ENCODE measurements at regions not wholly inside any gene's neighbourhood (a gene's known extent, or its start where the extent isn't known, plus 50 kb on each side); places are given as distances from the start of the nearest gene placed in this dataset.

GRCh38 chr4:33086331-33086925, 2366.3 kb downstream of the PCDH7 start:
- H3K4me1 ChIP-seq: no peaks in the 10 kb centered on the region
- ChIA-PET CTCF (no interaction called here), POLR2A (no interaction called here)
- H3K9me3 ChIP-seq: no peaks in the 10 kb centered on the region
- TF ChIP-seq HOXB13 (CRISPR knock-in tag; IDR thresholded peaks at IDR 0.05; ENCODE audit: low read depth) (no peak), SMC3 (IDR thresholded peaks at IDR 0.05) (no peak)
- 9% methylated on average over 2 of the region's 2 CpGs for WGBS (ENCODE audit: missing lambda C conversion rate)
- no peak overlapping the region for H3K4me2 ChIP-seq
- ATAC-seq (no peak), FAIRE-seq (no peak), DNase-seq (ENCODE audit: low read depth in 1 of 2, low spot score in 1 of 2) (no peak)
- H3K27ac ChIP-seq: no peak overlapping the region
- H3K4me3 ChIP-seq: no peak overlapping the region

- ATAC-seq (no peak), FAIRE-seq (no peak), DNase-seq (ENCODE audit: low read depth in 1 of 2, low spot score in 1 of 2) (no peak)
- no peak overlapping the region for H3K4me3 ChIP-seq
- H3K27ac ChIP-seq: no peak overlapping the region
- H3K9me3 ChIP-seq: no peaks in the 10 kb centered on the region
- H3K4me1 ChIP-seq: no peaks in the 10 kb centered on the region
- 20% methylated on average over 2 of the region's 2 CpGs for WGBS (ENCODE audit: missing lambda C conversion rate)
- POLR2A ChIA-PET: no interaction called here
- CTCF ChIA-PET: no interaction called here
- no peak overlapping the region for H3K4me2 ChIP-seq
- TF ChIP-seq RARB (CRISPR knock-in tag; IDR thresholded peaks at IDR 0.05) (no peak), BHLHE40 (IDR thresholded peaks at IDR 0.05; ENCODE audit: low read depth, low read length) (no peak), PHF8 (IDR thresholded peaks at IDR 0.05; ENCODE audit: borderline replicate concordance, low read depth) (no peak), NPAS2 (CRISPR knock-in tag; IDR thresholded peaks at IDR 0.05; ENCODE audit: borderline replicate concordance) (no peak), POLR2A (IDR thresholded peaks at IDR 0.05; ENCODE audit: low read length) (no peak), FOSB (CRISPR knock-in tag; IDR thresholded peaks at IDR 0.05) (no peak), RAD21 (conservative IDR thresholded peaks at IDR 0.05 in 1 of 2, IDR thresholded peaks at IDR 0.05 in 1 of 2) (no peak), EP300 (IDR thresholded peaks at IDR 0.05) (no peak), SREBF2 (IDR thresholded peaks at IDR 0.05) (no peak), ATOH8 (CRISPR knock-in tag; IDR thresholded peaks at IDR 0.05; ENCODE audit: low read depth) (no peak), CHD2 (IDR thresholded peaks at IDR 0.05; ENCODE audit: low read length, partially characterized antibody) (no peak), JUNB (IDR thresholded peaks at IDR 0.05) (no peak), ESRRA (IDR thresholded peaks at IDR 0.05; ENCODE audit: borderline replicate concordance, low read length) (no peak), MAFK (IDR thresholded peaks at IDR 0.05; ENCODE audit: partially characterized antibody) (no peak), JUN (IDR thresholded peaks at IDR 0.05) (no peak), BCL3 (IDR thresholded peaks at IDR 0.05) (no peak)
Measured at GRCh38 chr4:33088713-33089112, 2368.5 kb downstream of the PCDH7 start.

- no peak overlapping the region for H3K27ac ChIP-seq
- TF ChIP-seq KDM1A (IDR thresholded peaks at IDR 0.05; ENCODE audit: low read depth): no peak
- ChIA-PET POLR2A (no interaction called here), CTCF (no interaction called here)
- H3K4me3 ChIP-seq: no peak overlapping the region
- ATAC-seq (no peak), DNase-seq (ENCODE audit: low read depth in 1 of 2, low spot score in 1 of 2) (no peak), FAIRE-seq (no peak)
- no peaks in the 10 kb centered on the region for H3K4me1 ChIP-seq
- no peaks in the 10 kb centered on the region for H3K9me3 ChIP-seq
- 38% methylated on average over 6 of the region's 6 CpGs for WGBS (ENCODE audit: missing lambda C conversion rate)
- H3K4me2 ChIP-seq: no peak overlapping the region
Measured at GRCh38 chr4:33090910-33091309, 2370.7 kb downstream of the PCDH7 start.

GRCh38 chr4:33091961-33092360, 2371.8 kb downstream of the PCDH7 start:
- no peak overlapping the region for H3K27ac ChIP-seq
- no peaks in the 10 kb centered on the region for H3K9me3 ChIP-seq
- H3K4me1 ChIP-seq: no peaks in the 10 kb centered on the region
- DNase-seq (ENCODE audit: low read depth in 1 of 2, low spot score in 1 of 2) (no peak), FAIRE-seq (no peak), ATAC-seq (no peak)
- POLR2A ChIA-PET: no interaction called here
- CTCF ChIA-PET: no interaction called here
- WGBS (ENCODE audit: missing lambda C conversion rate): 37% methylated on average over 3 of the region's 3 CpGs
- TF ChIP-seq ESRRA (IDR thresholded peaks at IDR 0.05; ENCODE audit: borderline replicate concordance, low read length): no peak
- no peak for TF ChIP-seq POLR2AphosphoS2 (conservative IDR thresholded peaks at IDR 0.05; ENCODE audit: low read length)
- TF ChIP-seq HOXA7 (CRISPR knock-in tag; IDR thresholded peaks at IDR 0.05): no peak
- TF ChIP-seq E2F6 (IDR thresholded peaks at IDR 0.05; ENCODE audit: borderline replicate concordance, low read depth): no peak
- no peak for TF ChIP-seq ATOH8 (CRISPR knock-in tag; IDR thresholded peaks at IDR 0.05; ENCODE audit: low read depth)
- no peak for TF ChIP-seq NR3C1 (IDR thresholded peaks at IDR 0.05)
- TF ChIP-seq CBX8 (IDR thresholded peaks at IDR 0.05): no peak
- TF ChIP-seq RNF2 (IDR thresholded peaks at IDR 0.05; ENCODE audit: borderline replicate concordance, low read depth): no peak
- no peak for TF ChIP-seq HDAC2 (IDR thresholded peaks at IDR 0.05)
- TF ChIP-seq FOXS1 (CRISPR knock-in tag; IDR thresholded peaks at IDR 0.05): no peak
- no peak for TF ChIP-seq FOSL2 (IDR thresholded peaks at IDR 0.05)
- TF ChIP-seq FOSL2 (CRISPR knock-in tag; IDR thresholded peaks at IDR 0.05): no peak
- TF ChIP-seq TFCP2L1 (CRISPR knock-in tag; IDR thresholded peaks at IDR 0.05): no peak
- H3K4me3 ChIP-seq: no peak overlapping the region
- H3K4me2 ChIP-seq: no peak overlapping the region
